Erythroblast (primary cell): ENCODE measurements at regions not wholly inside any gene's neighbourhood (a gene's known extent, or its start where the extent isn't known, plus 50 kb on each side); places are given as distances from the start of the nearest gene placed in this dataset.
"Not testable (repeated sequence)": the region's sequence is repeated elsewhere in the genome, so short reads cannot be mapped to it uniquely, and the experiment has no call there.

ENCODE experiments used
- DNase-seq, 2 experiments: peaks; one replicate each; lab custom pipeline; 2025; lab: John Stamatoyannopoulos, UW
- GATA1 ChIP-seq: IDR thresholded peaks from 2 replicates; pipeline ENCODE4 v1.6.1; 2011; ENCODE audit warnings: low read depth, mild to moderate bottlenecking, control low read depth, low read length, moderate library complexity
- POLR2A ChIP-seq: IDR thresholded peaks from 2 replicates; pipeline ENCODE4 v1.6.1; 2011; ENCODE audit warnings: mild to moderate bottlenecking, low read length

DNA sequence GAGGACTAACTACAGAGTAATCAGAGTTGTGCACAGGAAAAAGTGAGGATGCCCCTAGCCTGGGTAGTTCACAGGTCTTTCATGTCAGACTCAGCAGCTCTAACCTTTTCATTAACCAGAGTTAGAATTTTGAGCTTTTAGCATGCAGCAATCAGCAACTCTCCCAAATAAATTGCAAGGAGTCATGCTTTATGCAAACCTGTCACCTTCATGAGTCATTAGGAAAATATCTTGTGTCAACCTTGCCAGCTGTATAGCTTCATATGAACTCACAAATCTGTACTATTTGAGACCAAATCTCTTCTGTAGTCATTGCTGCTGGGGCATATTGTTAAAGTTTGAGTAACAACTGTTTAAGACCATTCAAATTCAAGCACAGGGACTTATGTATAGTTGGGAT lies 382.3 kb upstream of the NT5C1B start:
- DNase-seq: no peak
- no peak for TF ChIP-seq POLR2A
- TF ChIP-seq GATA1: no peak

DNA sequence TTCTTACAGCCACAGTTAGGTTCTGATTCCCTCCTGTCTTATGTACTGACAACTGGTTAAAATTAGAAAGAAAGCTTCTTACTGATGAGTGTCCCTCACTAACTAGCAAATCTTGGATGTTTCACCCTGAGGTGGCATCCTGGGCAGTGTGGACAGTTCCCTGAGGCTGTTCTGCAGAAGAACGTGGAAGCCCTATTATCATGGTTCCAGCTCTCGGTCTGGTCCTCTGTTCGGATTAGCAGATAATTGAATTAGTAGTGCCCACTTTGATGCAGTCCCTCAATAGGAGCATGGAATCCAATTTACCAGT lies 381.7 kb upstream of the NT5C1B start:
- DNase-seq: no peak
- TF ChIP-seq POLR2A (no peak), GATA1 (no peak)

DNA sequence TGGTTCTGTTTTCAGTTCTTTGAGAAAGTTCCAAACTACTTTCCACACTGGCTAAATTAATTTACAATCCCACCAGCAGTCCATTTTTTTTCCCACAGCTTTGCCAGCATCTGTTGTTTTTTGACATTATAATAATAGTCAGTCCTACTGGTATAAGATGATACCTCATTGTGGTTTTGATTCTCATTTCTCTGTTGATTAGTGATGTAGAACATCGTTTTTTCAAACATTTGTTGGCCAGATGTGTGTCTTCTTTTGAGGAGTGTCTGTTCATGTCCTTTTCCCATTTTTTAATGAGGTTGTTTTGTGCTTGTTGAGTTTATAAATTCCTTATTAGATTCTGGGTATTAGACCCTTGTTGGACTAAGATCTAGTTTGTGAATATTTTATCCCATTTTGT lies 376.8 kb upstream of the NT5C1B start:
- TF ChIP-seq GATA1 (no peak), POLR2A (no peak)
- DNase-seq: no peak

- DNase-seq: not testable (repeated sequence)
These were observed 374.4 kb upstream of the NT5C1B start for GRCh38 chr2:18963739-18964256.

DNA sequence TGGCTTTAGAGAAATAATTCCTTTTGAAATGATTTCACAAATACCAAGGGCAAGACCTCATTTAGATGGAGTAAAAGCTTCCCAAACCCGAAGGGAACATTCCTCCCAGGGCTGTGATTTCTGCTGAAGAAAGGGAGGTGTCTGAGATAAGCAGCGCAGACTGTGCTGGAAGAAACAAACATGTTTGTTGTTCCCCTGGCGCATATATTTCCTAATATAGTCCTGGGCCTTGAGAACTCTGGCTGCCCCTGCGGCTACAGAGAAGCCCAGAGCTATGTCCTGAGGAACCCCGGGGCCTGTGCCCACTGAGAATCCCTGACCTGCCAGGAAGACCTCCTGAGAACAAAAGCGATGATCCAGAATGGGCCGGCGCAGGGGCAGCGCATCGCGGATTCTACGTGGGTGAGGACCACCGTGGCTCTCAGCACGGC lies 372.6 kb upstream of the NT5C1B start:
- TF ChIP-seq POLR2A: no peak
- no peak for TF ChIP-seq GATA1
- DNase-seq: no peak

DNA sequence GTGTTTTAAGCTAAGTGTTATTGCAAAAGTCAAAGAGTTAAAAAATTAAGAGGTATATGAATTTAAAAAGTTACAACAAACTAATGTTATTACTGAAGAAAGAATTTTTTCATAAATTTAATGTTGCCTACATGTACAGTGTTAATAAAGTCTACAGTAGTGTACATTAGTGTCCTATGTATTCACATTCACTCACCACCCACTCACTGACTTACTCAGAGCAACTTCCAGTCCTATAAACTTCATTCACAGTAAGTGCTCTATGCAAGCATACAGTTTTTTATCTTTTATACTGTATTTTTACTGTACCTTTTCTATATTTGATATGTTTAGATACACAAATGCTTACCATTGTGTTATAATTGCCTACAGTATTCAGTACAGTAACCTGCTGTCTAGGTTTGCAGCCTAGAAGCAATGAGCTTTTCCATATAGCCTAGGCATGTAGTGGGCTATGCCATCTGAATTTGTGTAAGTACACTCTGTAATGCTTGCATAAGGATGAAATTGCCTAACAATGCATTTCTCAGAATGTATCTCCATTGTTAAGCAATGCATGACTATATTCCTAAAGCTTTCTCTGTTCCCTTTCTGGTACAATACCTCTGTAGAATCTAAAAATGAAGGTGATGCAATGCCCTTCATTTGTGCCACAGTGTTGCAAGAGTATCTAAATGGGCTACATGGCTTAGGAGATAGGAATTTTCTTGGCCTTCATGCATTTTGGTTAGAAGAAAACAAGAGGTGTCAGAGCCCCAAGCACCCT lies 370.8 kb upstream of the NT5C1B start:
- TF ChIP-seq POLR2A: no peak
- no peak for DNase-seq

GRCh38 chr2:18959200-18959599 lies 369.8 kb upstream of the NT5C1B start:
- no peak for DNase-seq
- TF ChIP-seq GATA1: no peak
- no peak for TF ChIP-seq POLR2A

GRCh38 chr2:18957909-18958308 lies 368.5 kb upstream of the NT5C1B start:
- no peak for TF ChIP-seq POLR2A
- TF ChIP-seq GATA1: no peak
- no peak for DNase-seq

DNA sequence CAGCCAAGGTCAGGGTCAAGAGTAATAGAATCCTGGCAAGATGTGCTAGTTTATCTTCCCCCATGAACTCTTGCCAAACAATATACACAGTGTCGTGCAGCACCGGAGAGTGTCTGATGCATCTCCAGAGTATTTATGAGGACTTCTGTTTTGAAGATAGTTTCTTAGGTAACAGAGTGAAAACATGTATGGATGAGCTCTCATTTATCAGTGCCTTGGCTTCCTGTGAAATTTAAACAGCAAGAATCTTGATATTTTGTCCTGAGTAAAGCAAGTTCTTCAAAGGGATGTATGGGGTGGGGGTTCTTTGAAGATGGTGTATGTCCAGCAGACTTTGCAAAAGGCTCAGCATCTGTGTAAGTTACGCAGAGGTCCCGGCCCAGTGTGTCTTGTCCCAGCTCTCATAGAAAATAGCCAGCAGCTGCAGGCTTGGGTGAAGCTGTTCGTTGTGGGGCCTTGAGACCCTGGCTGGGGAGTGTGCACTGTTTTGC lies 361.0 kb upstream of the NT5C1B start:
- TF ChIP-seq POLR2A (no peak), GATA1 (no peak)
- DNase-seq: no peak

DNA sequence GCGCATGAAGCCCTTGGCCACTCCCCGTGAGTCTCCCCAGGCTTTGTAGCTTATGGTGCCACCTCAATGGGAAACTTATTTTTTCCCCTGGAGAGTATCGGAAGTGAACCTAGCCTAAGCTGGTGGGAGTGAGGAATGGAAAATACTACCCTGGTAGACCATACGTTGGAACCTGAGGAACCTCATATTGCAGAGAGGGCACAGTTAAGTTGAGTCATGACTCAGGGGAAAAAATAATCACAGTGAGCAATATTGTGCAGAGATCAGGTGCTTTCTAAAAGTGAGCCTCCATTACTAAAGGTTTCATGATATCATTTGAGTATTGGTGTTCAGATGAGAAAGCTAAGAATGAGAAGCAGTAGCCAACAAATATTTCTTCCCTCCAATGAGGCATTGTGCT lies 360.5 kb upstream of the NT5C1B start:
- TF ChIP-seq GATA1 (no peak), POLR2A (no peak)
- DNase-seq: no peak

DNA sequence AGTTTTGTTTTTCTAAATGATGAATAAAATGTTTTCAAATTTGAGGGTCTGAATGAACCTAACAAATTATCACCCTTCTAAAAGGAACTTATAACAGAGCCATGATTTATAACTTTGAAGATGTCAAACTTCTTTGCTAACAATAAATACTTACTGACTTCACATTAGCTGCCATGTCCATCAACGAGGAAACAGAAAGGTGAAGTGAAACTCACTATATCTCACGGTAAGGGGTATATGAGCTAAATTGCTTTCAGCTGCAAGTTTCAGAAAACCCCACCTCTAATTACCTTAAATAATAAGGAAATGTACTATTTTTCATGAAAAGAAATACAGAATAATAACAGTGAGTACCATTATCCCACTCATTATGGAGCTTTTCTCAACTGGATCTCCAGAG lies 350.8 kb upstream of the NT5C1B start:
- no peak for DNase-seq

DNA sequence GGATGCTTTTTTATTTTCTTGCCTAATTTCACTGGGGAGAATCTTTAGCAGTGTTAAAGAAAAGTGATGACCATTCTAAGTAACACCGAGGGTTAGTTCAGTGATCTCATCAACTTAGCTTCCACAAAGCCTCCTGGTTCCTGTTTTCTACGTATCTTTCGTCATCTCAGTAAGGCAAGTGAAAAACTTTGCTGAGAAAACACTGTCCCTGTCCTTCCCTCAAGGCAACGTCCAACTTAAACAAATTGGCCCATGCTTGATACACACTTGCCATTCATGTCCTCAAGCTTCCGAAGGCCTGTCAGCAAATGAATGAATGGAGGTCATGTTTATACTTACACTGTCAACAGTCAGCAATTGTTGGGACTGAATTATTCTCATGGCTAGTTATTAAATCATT lies 350.4 kb upstream of the NT5C1B start:
- not testable (repeated sequence) for DNase-seq

More for the DNA sequence above, 350.8 kb upstream of the NT5C1B start:
- TF ChIP-seq GATA1 (no peak), POLR2A (no peak)

DNA sequence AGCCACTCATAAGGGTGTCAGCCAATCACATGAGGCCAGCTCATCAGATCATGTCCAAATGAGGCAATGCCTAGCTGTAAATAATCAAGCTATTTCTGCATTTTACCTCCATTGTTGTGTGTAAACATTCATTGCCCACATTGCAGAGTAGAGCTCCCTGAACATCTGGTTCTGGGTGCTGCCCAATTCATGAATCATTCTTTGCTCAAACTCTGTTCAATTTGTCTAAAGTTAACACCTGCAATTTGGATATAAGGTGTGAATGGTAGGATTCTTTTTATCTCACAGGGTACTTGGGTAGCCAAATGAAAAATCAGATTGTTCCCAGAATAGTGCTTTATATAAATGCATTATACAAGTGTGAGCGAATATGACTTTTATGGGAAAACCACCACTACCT lies 345.5 kb upstream of the NT5C1B start:
- no peak for DNase-seq
- TF ChIP-seq GATA1 (no peak), POLR2A (no peak)

GRCh38 chr2:18932853-18933252 lies 343.5 kb upstream of the NT5C1B start:
- TF ChIP-seq GATA1 (no peak), POLR2A (no peak)
- no peak for DNase-seq

- TF ChIP-seq GATA1 (no peak), POLR2A (no peak)
- DNase-seq: no peak
These were observed 341.6 kb upstream of the NT5C1B start for GRCh38 chr2:18930971-18931370.
